Ovary (tissue), 3 donors: ENCODE measurements at regions not wholly inside any gene's neighbourhood (a gene's known extent, or its start where the extent isn't known, plus 50 kb on each side); places are given as distances from the start of the nearest gene placed in this dataset.

Experiments used
- CTCF ChIP-seq, 3 donors: fragments of 450-650 bp in 2 of 3; fragments of 200-600 bp in 1 of 3; IDR thresholded peaks; one replicate each; pipeline versions ENCODE4 v1.5.1 to v1.8.0; 2016 to 2022; ENCODE audit warnings: antibody characterized with exemption in 3 of 3, mild to moderate bottlenecking in 1 of 3
- POLR2A ChIP-seq: fragments of 450-650 bp; IDR thresholded peaks from one replicate; pipeline ENCODE4 v1.6.1; 2017; ENCODE audit warnings: antibody characterized with exemption, mild to moderate bottlenecking, moderate library complexity
- donor health status: DM: no; HTN: no; CAD: no.

DNA sequence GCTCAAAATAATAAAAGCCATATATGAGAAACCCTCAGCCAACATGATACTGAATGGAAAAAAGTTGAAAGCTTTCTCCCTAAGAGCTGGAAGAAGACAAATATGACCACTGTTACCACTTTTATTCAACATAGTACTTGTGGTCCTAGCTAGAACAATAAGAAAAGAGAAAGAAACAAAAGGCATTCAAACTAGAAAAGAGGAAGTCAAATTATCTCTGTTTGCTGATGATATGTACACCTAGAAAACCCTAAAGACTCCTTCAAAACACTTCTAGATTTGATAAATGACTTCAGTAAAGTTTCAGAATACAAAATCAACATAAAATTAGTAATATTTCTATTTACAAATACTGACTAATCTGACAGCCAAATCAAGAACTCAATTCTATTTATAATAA lies 328.8 kb upstream of the GCFC2 start:
- TF ChIP-seq POLR2A, result no peak
- TF ChIP-seq CTCF (IDR thresholded peaks at IDR 0.05), result no peak
